H1 (cell line): ENCODE measurements at regions not wholly inside any gene's neighbourhood (a gene's known extent, or its start where the extent isn't known, plus 50 kb on each side); places are given as distances from the start of the nearest gene placed in this dataset.

Experiments used
- ASH2L ChIP-seq: fragments of 200-600, 300-600 bp; sonication (generic); IDR thresholded peaks from one replicate; pipeline ENCODE4 v1.7.1; 2017; ENCODE audit warnings: low read length
- CHD1 ChIP-seq: IDR thresholded peaks from 2 replicates; pipeline ENCODE4 v1.6.1; 2012; ENCODE audit warnings: low read depth, low read length, improper control_type of control experiment
- CHD7 ChIP-seq: fragments of 300-600 bp; sonication (generic); IDR thresholded peaks from 2 replicates; pipeline ENCODE4 v1.7.1; 2012; ENCODE audit warnings: low read length, moderate library complexity, mild to moderate bottlenecking, inconsistent platforms; ENCODE audit not compliant: insufficient replicate concordance
- EGR1 ChIP-seq: IDR thresholded peaks from 2 replicates; pipeline ENCODE4 v1.6.1; 2011; ENCODE audit warnings: low read depth, low read length, borderline replicate concordance
- KDM5A ChIP-seq: fragments of 200-600 bp; IDR thresholded peaks from 2 replicates; pipeline ENCODE4 v1.7.1; 2012; ENCODE audit warnings: mild to moderate bottlenecking, low read length, inconsistent platforms, mixed read lengths
- NANOG ChIP-seq: IDR thresholded peaks from 2 replicates; pipeline ENCODE4 v1.6.1; 2011; ENCODE audit warnings: low read length, low read depth, mild to moderate bottlenecking, inconsistent platforms; ENCODE audit not compliant: insufficient read depth, poor library complexity, severe bottlenecking
- SRF ChIP-seq: IDR thresholded peaks from 2 replicates; pipeline ENCODE4 v1.6.1; 2011; ENCODE audit warnings: mild to moderate bottlenecking, low read depth, low read length, moderate library complexity

- TF ChIP-seq CHD7 = no peak
- TF ChIP-seq ASH2L = no peak
- TF ChIP-seq SRF = no peak
- no peak for TF ChIP-seq KDM5A
- no peak for TF ChIP-seq CHD1
- no peak for TF ChIP-seq NANOG
- TF ChIP-seq EGR1 = no peak
Measured at GRCh38 chr15:91780387-91780786, 73.1 kb upstream of the SLCO3A1 start (continued).
